Keratinocyte (primary cell): ENCODE measurements at regions not wholly inside any gene's neighbourhood (a gene's known extent, or its start where the extent isn't known, plus 50 kb on each side); places are given as distances from the start of the nearest gene placed in this dataset.

Experiments
- DNase-seq: peaks from one replicate; pipeline ENCODE4 v3.0.0-alpha.2; 2011; ENCODE audit warnings: low read depth, missing footprints, low spot score
- FAIRE-seq: peaks from 2 replicates; lab custom pipeline; 2011; peaks lifted over from hg19 to GRCh38; lab: Jason Lieb, UNC
- H2AFZ ChIP-seq: 2 replicates; pipeline ENCODE4 v1.6.0; 2012; ENCODE audit warnings: low read length, control low read depth, inconsistent platforms; ENCODE audit not compliant: control insufficient read depth
- H3K27ac ChIP-seq: 2 replicates; pipeline ENCODE4 v1.5.1; 2011; ENCODE audit warnings: low read length; ENCODE audit not compliant: control insufficient read depth, insufficient read depth
- H3K27me3 ChIP-seq: 3 replicates; pipeline ENCODE4 v1.6.0; 2011; ENCODE audit warnings: low read length; ENCODE audit not compliant: control insufficient read depth, insufficient read depth; ENCODE audit errors: extremely low read depth
- H3K36me3 ChIP-seq, 2 experiments: 2 replicates in 1 of 2; 3 replicates in 1 of 2; pipeline ENCODE4 v1.5.1; 2011; ENCODE audit warnings: low read length in 2 of 2, mild to moderate bottlenecking in 1 of 2; ENCODE audit not compliant: control insufficient read depth in 2 of 2, insufficient read depth in 2 of 2; ENCODE audit errors: extremely low read depth in 1 of 2
- H3K4me1 ChIP-seq: 3 replicates; pipeline ENCODE4 v1.5.1; 2011; ENCODE audit warnings: low read length; ENCODE audit not compliant: control insufficient read depth, insufficient read depth; ENCODE audit errors: extremely low read depth
- H3K4me2 ChIP-seq: 3 replicates; pipeline ENCODE4 v1.6.0; 2011; ENCODE audit warnings: low read depth, low read length; ENCODE audit not compliant: control insufficient read depth, insufficient read depth; ENCODE audit errors: extremely low read depth
- H3K4me3 ChIP-seq, 3 experiments: fragments of 200-600 bp in 1 of 3; sonication (generic) in 1 of 3; 2 replicates in 2 of 3; 3 replicates in 1 of 3; pipeline ENCODE4 v1.5.1; 2011 to 2016; ENCODE audit warnings: low read length in 3 of 3, mild to moderate bottlenecking in 3 of 3, control low read depth in 2 of 3, inconsistent platforms in 1 of 3, low read depth in 1 of 3, mixed read lengths in 1 of 3, mixed run types in 1 of 3, moderate library complexity in 1 of 3; ENCODE audit not compliant: control insufficient read depth in 2 of 3, insufficient read depth in 2 of 3; ENCODE audit errors: extremely low read depth in 1 of 3
- H3K79me2 ChIP-seq: 2 replicates; pipeline ENCODE4 v1.6.0; 2012; ENCODE audit warnings: low read length; ENCODE audit not compliant: control insufficient read depth, insufficient read depth
- H3K9ac ChIP-seq: 3 replicates; pipeline ENCODE4 v1.6.0; 2011; ENCODE audit warnings: low read length; ENCODE audit not compliant: control insufficient read depth, insufficient read depth; ENCODE audit errors: extremely low read depth
- H3K9me1 ChIP-seq: 3 replicates; pipeline ENCODE4 v1.6.0; 2011; ENCODE audit warnings: low read length; ENCODE audit not compliant: control insufficient read depth, insufficient read depth; ENCODE audit errors: extremely low read depth
- H3K9me3 ChIP-seq: 2 replicates; pipeline ENCODE4 v1.5.1; 2012; ENCODE audit warnings: low read depth, low read length; ENCODE audit not compliant: control insufficient read depth
- H4K20me1 ChIP-seq: 3 replicates; pipeline ENCODE4 v1.6.0; 2011; ENCODE audit warnings: low read length; ENCODE audit not compliant: control insufficient read depth, insufficient read depth; ENCODE audit errors: extremely low read depth
- CTCF ChIP-seq, 3 experiments: IDR thresholded peaks in 1 of 3; conservative IDR thresholded peaks in 1 of 3; optimal IDR thresholded peaks in 1 of 3; 2 replicates in 2 of 3; 3 replicates in 1 of 3; pipeline versions ENCODE3 to v1.5.1; 2011; ENCODE audit warnings: low read length in 3 of 3, mild to moderate bottlenecking in 3 of 3, moderate library complexity in 2 of 3, control low read depth in 1 of 3, inconsistent platforms in 1 of 3; ENCODE audit not compliant: insufficient read depth in 2 of 3; ENCODE audit errors: extremely low read depth in 1 of 3
- EZH2 ChIP-seq: IDR thresholded peaks from one replicate; pipeline ENCODE4 v1.6.1; 2012; ENCODE audit warnings: inconsistent platforms, mild to moderate bottlenecking, low read length, moderate library complexity
- dilution Hi-C: fragments of 300-500 bp; cut with MboI; formaldehyde crosslinking; loops from one replicate; pipeline ENCODE4 v1.7.0; 2020; ENCODE audit warnings: low sequenced_read_pairs; ENCODE audit not compliant: extremely low pct_ligation_motif_present

DNA sequence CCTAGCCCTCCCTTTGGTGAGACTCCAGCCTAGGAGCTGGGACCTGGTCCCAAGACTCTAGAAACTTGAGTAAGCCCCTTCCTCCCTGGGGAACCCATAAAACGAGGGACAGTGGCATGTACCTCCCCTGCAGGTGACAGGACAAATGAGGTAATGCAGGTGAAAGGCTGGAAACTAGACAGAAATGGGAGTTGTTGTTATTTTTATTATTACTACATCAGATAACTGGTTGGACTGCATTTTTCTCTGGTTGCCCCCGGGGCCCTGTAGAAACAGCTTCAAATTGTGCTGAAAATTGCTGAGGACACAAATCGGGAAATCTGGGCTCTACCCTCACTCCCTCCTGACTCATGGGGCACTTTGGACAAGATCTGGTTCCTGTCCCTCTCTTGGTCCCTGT is 132.3 kb upstream of the WNT4 start:
- H3K9ac ChIP-seq = no peak overlapping the region
- DNase-seq (no peak), FAIRE-seq (peak; percentile 46)
- H3K9me3 ChIP-seq = no peaks in the 10 kb centered on the region
- H3K4me1 ChIP-seq = peaks cover 15% of the 10 kb centered on the region
- no peak overlapping the region for H2AFZ ChIP-seq
- H4K20me1 ChIP-seq = no peaks in the 10 kb centered on the region
- H3K36me3 ChIP-seq = no peaks in the 10 kb centered on the region
- H3K27me3 ChIP-seq = peaks cover 7% of the 10 kb centered on the region
- H3K79me2 ChIP-seq = no peaks in the 10 kb centered on the region
- no peak overlapping the region for H3K4me3 ChIP-seq
- peak overlapping the region; percentile 52 for H3K4me2 ChIP-seq
- dilution Hi-C loops = no loop called here
- H3K9me1 ChIP-seq = no peaks in the 10 kb centered on the region
- TF ChIP-seq CTCF (optimal IDR thresholded peaks at IDR 0.05 in 1 of 3, IDR thresholded peaks at IDR 0.05 in 1 of 3, conservative IDR thresholded peaks at IDR 0.05 in 1 of 3; ENCODE audit: extremely low read depth in 1 of 3, insufficient read depth in 2 of 3, low read length in 3 of 3) (no peak), EZH2 (no peak)
- no peak overlapping the region for H3K27ac ChIP-seq

- Histone ChIP-seq H3K4me3 (no peak overlapping the region), H3K36me3 (no peaks in the 10 kb centered on the region), H2AFZ (no peak overlapping the region), H3K27me3 (peaks cover 7% of the 10 kb centered on the region), H3K9ac (no peak overlapping the region), H3K79me2 (no peaks in the 10 kb centered on the region), H3K4me1 (peaks cover 15% of the 10 kb centered on the region), H4K20me1 (no peaks in the 10 kb centered on the region), H3K4me2 (peak overlapping the region; percentile 52), H3K27ac (no peak overlapping the region), H3K9me3 (no peaks in the 10 kb centered on the region), H3K9me1 (no peaks in the 10 kb centered on the region)
- FAIRE-seq = peak; percentile 65
- peak; percentile 86 to 99 (median 94) for TF ChIP-seq CTCF (optimal IDR thresholded peaks at IDR 0.05 in 1 of 3, IDR thresholded peaks at IDR 0.05 in 1 of 3, conservative IDR thresholded peaks at IDR 0.05 in 1 of 3; ENCODE audit: extremely low read depth in 1 of 3, insufficient read depth in 2 of 3, low read length in 3 of 3)
- TF ChIP-seq EZH2 = no peak
- DNase-seq = peak; percentile 23
- dilution Hi-C loops = no loop called here
These were observed 132.9 kb upstream of the WNT4 start for GRCh38 chr1:22275626-22276395.
